ENCODE measurements at regions not wholly inside any gene's neighbourhood (a gene's known extent, or its start where the extent isn't known, plus 50 kb on each side); places are given as distances from the start of the nearest gene placed in this dataset.

GRCh38 chr17:65433157-65433556 lies 128.3 kb downstream of the AXIN2 start:
- Mint-ChIP-seq H3K27ac (peak overlapping the region in 2 of 9 donors; percentile 14 to 50), H3K36me3 (peaks cover 4 to 7% (median 7%) of the 10 kb centered on the region in 5 donors), H3K4me1 (peaks cover 3 to 48% (median 36%) of the 10 kb centered on the region in 7 donors), H3K27me3 (peaks cover under 1 to 22% (median 5%) of the 10 kb centered on the region in 5 donors), H3K4me3 (peak overlapping the region in 5 of 10 donors; percentile 8 to 69 (median 55)), H3K9me3 (peaks cover 0 to 18% (median 7%) of the 10 kb centered on the region in 11 donors)
- Histone ChIP-seq H3K9me3 (ENCODE audit: control insufficient read depth in 2 of 3, low read length in 3 of 3) (peaks cover 0 to 7% (median 0%) of the 10 kb centered on the region in 3 experiments), H3K27me3 (ENCODE audit: control insufficient read depth in 2 of 2, insufficient read depth in 2 of 2, low read length in 2 of 2) (no peaks in the 10 kb centered on the region), H3K27ac (ENCODE audit: low read depth, low read length) (no peak overlapping the region), H3K4me1 (ENCODE audit: control insufficient read depth in 2 of 2, insufficient read depth in 2 of 2, low read length in 2 of 2) (peaks cover 0 to 25% of the 10 kb centered on the region in 2 donors), H3K36me3 (ENCODE audit: control insufficient read depth in 2 of 3, insufficient read depth in 3 of 3, low read length in 3 of 3) (no peaks in the 10 kb centered on the region), H3K4me3 (ENCODE audit: low read length) (no peak overlapping the region)
- ATAC-seq (no peak), DNase-seq (no peak)
- ChIA-PET POLR2A (no interaction called here), CTCF (no interaction called here)
- intact Hi-C loops (cut with micrococcal nuclease): no loop called here

DNA sequence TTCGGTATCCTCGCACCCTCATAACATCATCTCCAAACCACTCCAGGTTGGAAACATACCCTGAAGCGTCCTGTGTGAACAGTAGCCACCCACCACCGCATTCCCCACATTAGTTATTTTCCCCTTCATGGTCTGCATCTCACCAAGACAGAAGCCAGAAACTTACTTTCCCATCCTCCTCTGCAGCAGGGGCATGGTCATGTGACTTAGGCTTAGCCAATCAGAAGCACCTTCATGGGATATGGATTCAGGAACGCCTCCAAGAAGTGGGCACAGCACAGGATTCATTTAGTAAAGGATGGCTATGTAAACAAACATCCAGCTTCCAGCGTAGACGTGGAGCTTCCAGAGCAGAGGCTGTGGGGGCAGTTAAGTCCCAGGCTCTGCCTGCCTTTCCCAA lies 130.3 kb downstream of the AXIN2 start:
- H3K4me3 ChIP-seq (ENCODE audit: low read length): no peak overlapping the region
- CTCF ChIA-PET: no interaction called here
- ATAC-seq (no peak), DNase-seq (no peak)
- POLR2A ChIA-PET: no interaction called here
- peaks cover 0 to 25% of the 10 kb centered on the region in 2 donors for H3K4me1 ChIP-seq (ENCODE audit: control insufficient read depth in 2 of 2, insufficient read depth in 2 of 2, low read length in 2 of 2)
- no peak overlapping the region for H3K27ac Mint-ChIP-seq
- intact Hi-C loops (cut with micrococcal nuclease): no loop called here
- H3K36me3 Mint-ChIP-seq: peaks cover 4 to 7% (median 7%) of the 10 kb centered on the region in 5 donors
- peaks cover 0 to 23% (median 9%) of the 10 kb centered on the region in 11 donors for H3K9me3 Mint-ChIP-seq
- H3K27me3 Mint-ChIP-seq: peaks cover 0 to 14% (median 0%) of the 10 kb centered on the region in 5 donors
- H3K4me1 Mint-ChIP-seq: peaks cover 3 to 48% (median 36%) of the 10 kb centered on the region in 7 donors
- peaks cover 0 to 7% (median 0%) of the 10 kb centered on the region in 3 experiments for H3K9me3 ChIP-seq (ENCODE audit: control insufficient read depth in 2 of 3, low read length in 3 of 3)
- no peak overlapping the region for H3K4me3 Mint-ChIP-seq
- no peaks in the 10 kb centered on the region for H3K27me3 ChIP-seq (ENCODE audit: control insufficient read depth in 2 of 2, insufficient read depth in 2 of 2, low read length in 2 of 2)
- H3K27ac ChIP-seq (ENCODE audit: low read depth, low read length): no peak overlapping the region
- H3K36me3 ChIP-seq (ENCODE audit: control insufficient read depth in 2 of 3, insufficient read depth in 3 of 3, low read length in 3 of 3): no peaks in the 10 kb centered on the region

- Mint-ChIP-seq H3K9me3 (peaks cover 5 to 24% (median 11%) of the 10 kb centered on the region in 11 donors), H3K4me3 (peak overlapping the region in 3 of 10 donors; percentile 2 to 51 (median 14)), H3K36me3 (peaks cover 4 to 11% (median 7%) of the 10 kb centered on the region in 5 donors), H3K4me1 (peaks cover 3 to 48% (median 36%) of the 10 kb centered on the region in 7 donors), H3K27me3 (peaks cover 0 to 12% (median 0%) of the 10 kb centered on the region in 5 donors), H3K27ac (peak overlapping the region in 5 of 9 donors; percentile 6 to 78 (median 59))
- peak in 7 of 9 donors; percentile 12 to 72 (median 54) for DNase-seq
- peak; percentile 77 for ATAC-seq
- intact Hi-C loops (cut with micrococcal nuclease): no loop called here
- ChIA-PET CTCF (interaction anchor here (1.0 kb wide), 1 partner anchor 363 kb away, joined by 3 read pairs; no protein-coding TSS in a partner anchor), POLR2A (no interaction called here)
- peaks cover 0 to 7% (median 0%) of the 10 kb centered on the region in 3 experiments for H3K9me3 ChIP-seq (ENCODE audit: control insufficient read depth in 2 of 3, low read length in 3 of 3)
- H3K27ac ChIP-seq (ENCODE audit: low read depth, low read length): no peak overlapping the region
- H3K27me3 ChIP-seq (ENCODE audit: control insufficient read depth in 2 of 2, insufficient read depth in 2 of 2, low read length in 2 of 2): no peaks in the 10 kb centered on the region
- H3K4me3 ChIP-seq (ENCODE audit: low read length): no peak overlapping the region
- H3K36me3 ChIP-seq (ENCODE audit: control insufficient read depth in 2 of 3, insufficient read depth in 3 of 3, low read length in 3 of 3): no peaks in the 10 kb centered on the region
- peaks cover 0 to 25% of the 10 kb centered on the region in 2 donors for H3K4me1 ChIP-seq (ENCODE audit: control insufficient read depth in 2 of 2, insufficient read depth in 2 of 2, low read length in 2 of 2)
These were observed 131.1 kb downstream of the AXIN2 start for GRCh38 chr17:65430209-65430833.

GRCh38 chr17:65423346-65424140 lies 137.9 kb downstream of the AXIN2 start:
- ChIA-PET CTCF (interaction anchor here (0.9 kb wide), 1 partner anchor 388 kb away, joined by 3 read pairs; no protein-coding TSS in a partner anchor), POLR2A (no interaction called here)
- intact Hi-C loops (cut with micrococcal nuclease): no loop called here
- no peak for DNase-seq
- no peaks in the 10 kb centered on the region for H3K4me1 Mint-ChIP-seq
- no peak overlapping the region for H3K27ac Mint-ChIP-seq
- H3K9me3 Mint-ChIP-seq: peaks cover 0 to 17% (median 4%) of the 10 kb centered on the region in 11 donors
- Histone ChIP-seq H3K27ac (ENCODE audit: low read depth, low read length) (no peak overlapping the region), H3K27me3 (ENCODE audit: control insufficient read depth in 2 of 2, insufficient read depth in 2 of 2, low read length in 2 of 2) (no peaks in the 10 kb centered on the region), H3K4me1 (ENCODE audit: control insufficient read depth in 2 of 2, insufficient read depth in 2 of 2, low read length in 2 of 2) (no peaks in the 10 kb centered on the region), H3K36me3 (ENCODE audit: control insufficient read depth in 2 of 3, insufficient read depth in 3 of 3, low read length in 3 of 3) (no peaks in the 10 kb centered on the region), H3K9me3 (ENCODE audit: control insufficient read depth in 2 of 3, low read length in 3 of 3) (no peaks in the 10 kb centered on the region), H3K4me3 (ENCODE audit: low read length) (no peak overlapping the region)
- H3K36me3 Mint-ChIP-seq: peaks cover 0 to 8% (median 0%) of the 10 kb centered on the region in 5 donors
- no peaks in the 10 kb centered on the region for H3K27me3 Mint-ChIP-seq
- H3K4me3 Mint-ChIP-seq: no peak overlapping the region
- no peak for ATAC-seq

GRCh38 chr17:65418622-65419021 lies 142.8 kb downstream of the AXIN2 start:
- H3K36me3 Mint-ChIP-seq: no peaks in the 10 kb centered on the region
- CTCF ChIA-PET: no interaction called here
- POLR2A ChIA-PET: no interaction called here

GRCh38 chr17:65417406-65418221 lies 143.8 kb downstream of the AXIN2 start:
- POLR2A ChIA-PET: no interaction called here
- no peak for ATAC-seq
- CTCF ChIA-PET: no interaction called here

More at GRCh38 chr17:65418622-65419021, 142.8 kb downstream of the AXIN2 start:
- Histone ChIP-seq H3K27ac (ENCODE audit: low read depth, low read length) (no peak overlapping the region), H3K27me3 (ENCODE audit: control insufficient read depth in 2 of 2, insufficient read depth in 2 of 2, low read length in 2 of 2) (no peaks in the 10 kb centered on the region), H3K36me3 (ENCODE audit: control insufficient read depth in 2 of 3, insufficient read depth in 3 of 3, low read length in 3 of 3) (no peaks in the 10 kb centered on the region), H3K4me3 (ENCODE audit: low read length) (no peak overlapping the region), H3K9me3 (ENCODE audit: control insufficient read depth in 2 of 3, low read length in 3 of 3) (no peaks in the 10 kb centered on the region), H3K4me1 (ENCODE audit: control insufficient read depth in 2 of 2, insufficient read depth in 2 of 2, low read length in 2 of 2) (no peaks in the 10 kb centered on the region)
- peaks cover 0 to 4% (median 2%) of the 10 kb centered on the region in 5 donors for H3K27me3 Mint-ChIP-seq
- DNase-seq: no peak
- no peak overlapping the region for H3K27ac Mint-ChIP-seq
- H3K4me3 Mint-ChIP-seq: no peak overlapping the region
- intact Hi-C loops (cut with micrococcal nuclease): loop anchor here in 1 of 2 donors (10.0 kb wide), 1 partner anchor 376 kb away; no protein-coding TSS in a partner anchor
- no peak for ATAC-seq
- peaks cover 0 to 5% (median 0%) of the 10 kb centered on the region in 11 donors for H3K9me3 Mint-ChIP-seq
- no peaks in the 10 kb centered on the region for H3K4me1 Mint-ChIP-seq

More at GRCh38 chr17:65417406-65418221, 143.8 kb downstream of the AXIN2 start:
- Mint-ChIP-seq H3K4me1 (no peaks in the 10 kb centered on the region), H3K27ac (peak overlapping the region in 1 of 9 donors; percentile 30), H3K9me3 (peaks cover 0 to 5% (median 0%) of the 10 kb centered on the region in 11 donors), H3K36me3 (no peaks in the 10 kb centered on the region), H3K4me3 (no peak overlapping the region), H3K27me3 (peaks cover 0 to 4% (median 2%) of the 10 kb centered on the region in 5 donors)
- DNase-seq: no peak
- H3K36me3 ChIP-seq (ENCODE audit: control insufficient read depth in 2 of 3, insufficient read depth in 3 of 3, low read length in 3 of 3): no peaks in the 10 kb centered on the region
- no peak overlapping the region for H3K27ac ChIP-seq (ENCODE audit: low read depth, low read length)
- no peaks in the 10 kb centered on the region for H3K9me3 ChIP-seq (ENCODE audit: control insufficient read depth in 2 of 3, low read length in 3 of 3)
- intact Hi-C loops (cut with micrococcal nuclease): loop anchor here in 1 of 2 donors (10.0 kb wide), 1 partner anchor 377 kb away; no protein-coding TSS in a partner anchor
- no peak overlapping the region for H3K4me3 ChIP-seq (ENCODE audit: low read length)
- H3K27me3 ChIP-seq (ENCODE audit: control insufficient read depth in 2 of 2, insufficient read depth in 2 of 2, low read length in 2 of 2): no peaks in the 10 kb centered on the region
- H3K4me1 ChIP-seq (ENCODE audit: control insufficient read depth in 2 of 2, insufficient read depth in 2 of 2, low read length in 2 of 2): no peaks in the 10 kb centered on the region

Data from naive thymus-derived CD4-positive, alpha-beta T cell (primary cell).